A549 (cell line): ENCODE measurements at regions not wholly inside any gene's neighbourhood (a gene's known extent, or its start where the extent isn't known, plus 50 kb on each side); places are given as distances from the start of the nearest gene placed in this dataset.

Experiments used
- ATAC-seq, 2 experiments: fragments of 200-7000 bp in 1 of 2; fragments of >200 bp in 1 of 2; cut with Nextera tagmentation in 1 of 2; cut with Tn5 transposase in 1 of 2; 3 replicates each; pipeline versions ENCODE4 v1.8.0 to v1.9.1; 2018 to 2020; ENCODE audit warnings: mild to moderate bottlenecking in 1 of 2, moderate library complexity in 1 of 2
- CTCF ChIA-PET: fragments of 300-600 bp; sonication (Branson Sonifier 250); formaldehyde crosslinking; extraction: SDS; loops from one replicate; lab custom pipeline; 2021; ENCODE audit warnings: antibody characterized with exemption, inconsistent platforms; lab: Yijun Ruan, JAX
- POLR2A ChIA-PET: fragments of 350-600 bp; formaldehyde crosslinking; extraction: SDS; loops from one replicate; lab custom pipeline; 2021; ENCODE audit warnings: antibody characterized with exemption, inconsistent platforms; lab: Yijun Ruan, JAX
- DNase-seq, 2 experiments: peaks; one replicate each; pipeline versions ENCODE4 v3.0.0 to v3.0.0-alpha.2; 2011 to 2016; ENCODE audit warnings: low read depth in 1 of 2, low spot score in 1 of 2
- FAIRE-seq: peaks from 2 replicates; lab custom pipeline; 2011; peaks lifted over from hg19 to GRCh38; lab: Jason Lieb, UNC
- H3K27ac ChIP-seq, 2 experiments: fragments of >200 bp; sonication (Bioruptor Twin); formaldehyde crosslinking; 3 replicates each; pipeline ENCODE4 v1.5.1; 2016 to 2017
- H3K4me1 ChIP-seq: fragments of >200 bp; sonication (Bioruptor Twin); formaldehyde crosslinking; 3 replicates; pipeline ENCODE4 v1.6.1; 2016
- H3K4me2 ChIP-seq: fragments of >200 bp; sonication (Bioruptor Twin); formaldehyde crosslinking; 3 replicates; pipeline ENCODE4 v1.6.1; 2016
- H3K4me3 ChIP-seq: fragments of >200 bp; sonication (Bioruptor Twin); formaldehyde crosslinking; 3 replicates; pipeline ENCODE4 v1.5.1; 2016
- H3K9me3 ChIP-seq: fragments of >200 bp; sonication (Bioruptor Twin); formaldehyde crosslinking; 3 replicates; pipeline ENCODE4 v1.6.1; 2016
- CBX2 ChIP-seq: fragments of 200-600 bp; sonication (generic); IDR thresholded peaks from 2 replicates; pipeline ENCODE4 v1.6.1; 2016; ENCODE audit warnings: low read depth, mild to moderate bottlenecking, borderline replicate concordance
- CBX8 ChIP-seq: fragments of 200-600 bp; sonication (generic); IDR thresholded peaks from 2 replicates; pipeline ENCODE4 v1.6.1; 2016
- CEBPB ChIP-seq, 2 experiments: fragments of >200 bp in 1 of 2; sonication (Bioruptor Twin) in 1 of 2; formaldehyde crosslinking in 1 of 2; IDR thresholded peaks; 2 replicates each; pipeline ENCODE4 v1.6.1; 2012 to 2016
- CHD2 ChIP-seq: fragments of 150-350 bp; IDR thresholded peaks from 2 replicates; pipeline ENCODE4 v1.6.1; 2014; ENCODE audit warnings: low read length; ENCODE audit not compliant: partially characterized antibody
- EHF ChIP-seq: fragments of 250-450 bp; sonication (Bioruptor Pico); IDR thresholded peaks from 2 replicates; pipeline ENCODE4 v1.5.0; 2020; ENCODE audit warnings: mild to moderate bottlenecking
- EHMT2 ChIP-seq: fragments of 200-600 bp; sonication (generic); IDR thresholded peaks from 2 replicates; pipeline ENCODE4 v1.6.1; 2016; ENCODE audit warnings: antibody characterized with exemption, low read depth, mild to moderate bottlenecking, moderate library complexity
- FOSB ChIP-seq: fragments of 250-450 bp; sonication (Bioruptor Pico); IDR thresholded peaks from 2 replicates; pipeline ENCODE4 v1.5.0; 2020; ENCODE audit warnings: mild to moderate bottlenecking, moderate library complexity
- GATA3 ChIP-seq: IDR thresholded peaks from 2 replicates; pipeline ENCODE4 v1.6.1; 2012; ENCODE audit warnings: borderline replicate concordance
- HEYL ChIP-seq: fragments of 250-450 bp; sonication (Bioruptor Pico); IDR thresholded peaks from 2 replicates; pipeline ENCODE4 v1.8.0; 2021; ENCODE audit warnings: mild to moderate bottlenecking, moderate library complexity
- MAZ ChIP-seq: fragments of 150-350 bp; IDR thresholded peaks from 2 replicates; pipeline ENCODE4 v1.6.1; 2014; ENCODE audit warnings: antibody characterized with exemption, low read depth, low read length, borderline replicate concordance
- NFE2L2 ChIP-seq: fragments of 150-350 bp; conservative IDR thresholded peaks from 2 replicates; pipeline ENCODE4 v1.6.1; 2014; ENCODE audit warnings: low read length
- POLR2AphosphoS2 ChIP-seq: conservative IDR thresholded peaks from 2 replicates; pipeline ENCODE4 v1.6.1; 2012; ENCODE audit warnings: low read length, improper control_type of control experiment, inconsistent platforms
- RCOR1 ChIP-seq: fragments of 150-350 bp; IDR thresholded peaks from 2 replicates; pipeline ENCODE4 v1.6.1; 2014; ENCODE audit warnings: antibody characterized with exemption, low read length, low read depth
- RFX5 ChIP-seq: fragments of 450-650 bp; IDR thresholded peaks from 2 replicates; pipeline ENCODE4 v1.7.1; 2014; ENCODE audit warnings: antibody characterized with exemption, mild to moderate bottlenecking, moderate library complexity
- RNF2 ChIP-seq: fragments of 200-600 bp; sonication (generic); IDR thresholded peaks from 2 replicates; pipeline ENCODE4 v1.6.1; 2016; ENCODE audit warnings: low read depth, mild to moderate bottlenecking, antibody characterized with exemption, moderate library complexity, borderline replicate concordance
- SREBF2 ChIP-seq: fragments of 450-650 bp; IDR thresholded peaks from 2 replicates; pipeline ENCODE4 v1.6.1; 2014; ENCODE audit warnings: mild to moderate bottlenecking, moderate library complexity
- TFCP2L1 ChIP-seq: fragments of 250-450 bp; sonication (Bioruptor Pico); IDR thresholded peaks from 2 replicates; pipeline ENCODE4 v1.5.0; 2021; ENCODE audit warnings: mild to moderate bottlenecking
- ZC3H11A ChIP-seq: fragments of 450-650 bp; IDR thresholded peaks from 2 replicates; pipeline ENCODE4 v1.6.1; 2014; ENCODE audit warnings: antibody characterized with exemption, mild to moderate bottlenecking
- WGBS: methylation state at CpG from one replicate; pipeline ENCODE4 v1.1.6; 2017; ENCODE audit errors: missing lambda C conversion rate; 5-methylcytosine and 5-hydroxymethylcytosine counted together
- TF ChIP-seq, protein P1 (sequence below): fragments of 250-450 bp; sonication (Bioruptor Pico); IDR thresholded peaks from 2 replicates; pipeline ENCODE4 v1.5.0; 2021; ENCODE audit warnings: mild to moderate bottlenecking, moderate library complexity, borderline replicate concordance
- TF ChIP-seq, protein P2 (sequence below): fragments of >200 bp; sonication (Bioruptor Twin); formaldehyde crosslinking; IDR thresholded peaks from 3 replicates; pipeline ENCODE4 v1.5.1; 2016
- TF ChIP-seq, protein P3 (sequence below): fragments of 150-350 bp; IDR thresholded peaks from 2 replicates; pipeline ENCODE4 v1.6.1; 2014; ENCODE audit warnings: low read depth, mild to moderate bottlenecking, low read length
- TF ChIP-seq, protein P4 (sequence below): IDR thresholded peaks from 2 replicates; pipeline ENCODE4 v1.6.1; 2012
- TF ChIP-seq, protein P5 (sequence below): IDR thresholded peaks from 2 replicates; pipeline ENCODE4 v1.6.1; 2012

DNA sequence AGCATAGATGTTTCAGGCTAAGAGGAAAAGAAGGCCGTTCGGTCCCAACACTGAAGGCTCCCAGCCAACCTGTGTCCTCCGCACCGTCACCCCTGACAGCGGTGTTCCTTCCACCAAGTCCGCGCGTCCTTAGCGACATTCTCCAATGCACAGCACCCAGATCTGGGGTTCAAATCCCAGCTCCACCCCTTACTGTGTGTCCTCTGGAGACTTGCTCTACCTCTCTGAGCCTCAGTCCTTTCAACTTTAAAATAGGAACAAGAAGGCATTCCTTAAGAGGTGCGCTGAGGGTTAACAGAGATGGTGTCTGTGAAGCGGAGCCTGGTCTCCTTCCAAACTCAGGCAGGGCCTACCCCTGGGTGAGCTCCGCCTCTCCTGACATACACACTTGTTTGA lies 224.0 kb downstream of the MN1 start:
- H3K4me2 ChIP-seq = no peak overlapping the region
- no peak overlapping the region for H3K27ac ChIP-seq
- POLR2A ChIA-PET = no interaction called here
- H3K9me3 ChIP-seq = peaks cover 2% of the 10 kb centered on the region; the same call in 1 of the 3 replicates
- no peak overlapping the region for H3K4me3 ChIP-seq
- ATAC-seq (no peak), DNase-seq (no peak), FAIRE-seq (no peak)
- 91% methylated on average over 10 of the region's 12 CpGs for WGBS
- no peak for TF ChIP-seq RNF2
- TF ChIP-seq HEYL (CRISPR knock-in tag) = no peak
- no peak for TF ChIP-seq NFE2L2
- no peak for TF ChIP-seq EHF
- no peak for TF ChIP-seq RFX5
- TF ChIP-seq, protein P1, sequence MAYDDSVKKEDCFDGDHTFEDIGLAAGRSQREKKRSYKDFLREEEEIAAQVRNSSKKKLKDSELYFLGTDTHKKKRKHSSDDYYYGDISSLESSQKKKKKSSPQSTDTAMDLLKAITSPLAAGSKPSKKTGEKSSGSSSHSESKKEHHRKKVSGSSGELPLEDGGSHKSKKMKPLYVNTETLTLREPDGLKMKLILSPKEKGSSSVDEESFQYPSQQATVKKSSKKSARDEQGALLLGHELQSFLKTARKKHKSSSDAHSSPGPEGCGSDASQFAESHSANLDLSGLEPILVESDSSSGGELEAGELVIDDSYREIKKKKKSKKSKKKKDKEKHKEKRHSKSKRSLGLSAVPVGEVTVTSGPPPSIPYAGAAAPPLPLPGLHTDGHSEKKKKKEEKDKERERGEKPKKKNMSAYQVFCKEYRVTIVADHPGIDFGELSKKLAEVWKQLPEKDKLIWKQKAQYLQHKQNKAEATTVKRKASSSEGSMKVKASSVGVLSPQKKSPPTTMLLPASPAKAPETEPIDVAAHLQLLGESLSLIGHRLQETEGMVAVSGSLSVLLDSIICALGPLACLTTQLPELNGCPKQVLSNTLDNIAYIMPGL (CRISPR knock-in tag) = no peak
- TF ChIP-seq GATA3 = no peak
- no peak for TF ChIP-seq EHMT2
- TF ChIP-seq, protein P2, sequence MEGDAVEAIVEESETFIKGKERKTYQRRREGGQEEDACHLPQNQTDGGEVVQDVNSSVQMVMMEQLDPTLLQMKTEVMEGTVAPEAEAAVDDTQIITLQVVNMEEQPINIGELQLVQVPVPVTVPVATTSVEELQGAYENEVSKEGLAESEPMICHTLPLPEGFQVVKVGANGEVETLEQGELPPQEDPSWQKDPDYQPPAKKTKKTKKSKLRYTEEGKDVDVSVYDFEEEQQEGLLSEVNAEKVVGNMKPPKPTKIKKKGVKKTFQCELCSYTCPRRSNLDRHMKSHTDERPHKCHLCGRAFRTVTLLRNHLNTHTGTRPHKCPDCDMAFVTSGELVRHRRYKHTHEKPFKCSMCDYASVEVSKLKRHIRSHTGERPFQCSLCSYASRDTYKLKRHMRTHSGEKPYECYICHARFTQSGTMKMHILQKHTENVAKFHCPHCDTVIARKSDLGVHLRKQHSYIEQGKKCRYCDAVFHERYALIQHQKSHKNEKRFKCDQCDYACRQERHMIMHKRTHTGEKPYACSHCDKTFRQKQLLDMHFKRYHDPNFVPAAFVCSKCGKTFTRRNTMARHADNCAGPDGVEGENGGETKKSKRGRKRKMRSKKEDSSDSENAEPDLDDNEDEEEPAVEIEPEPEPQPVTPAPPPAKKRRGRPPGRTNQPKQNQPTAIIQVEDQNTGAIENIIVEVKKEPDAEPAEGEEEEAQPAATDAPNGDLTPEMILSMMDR = no peak
- no peak for TF ChIP-seq TFCP2L1
- TF ChIP-seq CHD2 = no peak
- no peak for TF ChIP-seq CEBPB (IDR thresholded peaks at IDR 0.05)
- TF ChIP-seq POLR2AphosphoS2 = no peak
- no peak for TF ChIP-seq MAZ
- TF ChIP-seq CBX8 = no peak
- TF ChIP-seq FOSB = no peak
- TF ChIP-seq, protein P3, sequence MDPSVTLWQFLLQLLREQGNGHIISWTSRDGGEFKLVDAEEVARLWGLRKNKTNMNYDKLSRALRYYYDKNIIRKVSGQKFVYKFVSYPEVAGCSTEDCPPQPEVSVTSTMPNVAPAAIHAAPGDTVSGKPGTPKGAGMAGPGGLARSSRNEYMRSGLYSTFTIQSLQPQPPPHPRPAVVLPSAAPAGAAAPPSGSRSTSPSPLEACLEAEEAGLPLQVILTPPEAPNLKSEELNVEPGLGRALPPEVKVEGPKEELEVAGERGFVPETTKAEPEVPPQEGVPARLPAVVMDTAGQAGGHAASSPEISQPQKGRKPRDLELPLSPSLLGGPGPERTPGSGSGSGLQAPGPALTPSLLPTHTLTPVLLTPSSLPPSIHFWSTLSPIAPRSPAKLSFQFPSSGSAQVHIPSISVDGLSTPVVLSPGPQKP = no peak
- TF ChIP-seq, protein P4, sequence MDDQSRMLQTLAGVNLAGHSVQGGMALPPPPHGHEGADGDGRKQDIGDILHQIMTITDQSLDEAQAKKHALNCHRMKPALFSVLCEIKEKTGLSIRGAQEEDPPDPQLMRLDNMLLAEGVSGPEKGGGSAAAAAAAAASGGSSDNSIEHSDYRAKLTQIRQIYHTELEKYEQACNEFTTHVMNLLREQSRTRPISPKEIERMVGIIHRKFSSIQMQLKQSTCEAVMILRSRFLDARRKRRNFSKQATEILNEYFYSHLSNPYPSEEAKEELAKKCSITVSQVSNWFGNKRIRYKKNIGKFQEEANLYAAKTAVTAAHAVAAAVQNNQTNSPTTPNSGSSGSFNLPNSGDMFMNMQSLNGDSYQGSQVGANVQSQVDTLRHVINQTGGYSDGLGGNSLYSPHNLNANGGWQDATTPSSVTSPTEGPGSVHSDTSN = no peak
- TF ChIP-seq CBX2 = no peak
- TF ChIP-seq, protein P5, sequence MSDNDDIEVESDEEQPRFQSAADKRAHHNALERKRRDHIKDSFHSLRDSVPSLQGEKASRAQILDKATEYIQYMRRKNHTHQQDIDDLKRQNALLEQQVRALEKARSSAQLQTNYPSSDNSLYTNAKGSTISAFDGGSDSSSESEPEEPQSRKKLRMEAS = no peak
- no peaks in the 10 kb centered on the region for H3K4me1 ChIP-seq
- CTCF ChIA-PET = no interaction called here

DNA sequence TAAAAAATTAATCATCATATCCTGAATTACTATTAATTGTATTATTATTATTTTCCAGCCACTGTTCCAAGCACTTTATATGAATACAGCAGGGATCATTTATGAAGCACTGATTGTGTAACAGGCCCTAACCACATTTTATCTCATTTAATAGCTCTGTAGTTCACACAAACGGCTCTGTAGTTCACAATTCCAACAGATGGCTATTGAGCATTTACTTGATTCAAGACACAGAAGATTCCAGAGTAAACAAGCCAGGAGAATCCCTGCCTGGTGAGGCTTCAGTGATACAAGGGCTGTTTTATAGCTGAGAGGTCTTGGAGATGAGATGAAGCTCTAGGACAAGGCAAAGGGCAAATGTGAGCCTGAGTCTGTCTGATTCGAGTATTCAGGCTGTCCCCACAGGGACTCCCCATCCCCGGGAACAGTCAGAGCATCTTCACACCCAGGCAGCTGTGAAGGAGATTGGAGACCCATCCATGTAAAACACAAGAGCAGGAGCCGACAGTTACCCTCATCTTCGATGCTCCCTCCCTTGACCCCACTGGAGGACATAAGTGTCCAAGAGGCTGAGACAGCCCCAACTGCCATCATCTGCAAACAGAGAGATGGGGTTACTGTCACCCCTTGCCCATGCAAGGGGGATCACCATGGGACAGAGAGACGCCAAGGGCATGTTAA lies 222.5 kb downstream of the MN1 start:
- ATAC-seq = no peak
- ChIA-PET POLR2A (no interaction called here), CTCF (no interaction called here)
- H3K4me2 ChIP-seq = no peak overlapping the region
- H3K9me3 ChIP-seq = no peaks in the 10 kb centered on the region
- no peak overlapping the region for H3K27ac ChIP-seq
- H3K4me1 ChIP-seq = no peaks in the 10 kb centered on the region
- no peak overlapping the region for H3K4me3 ChIP-seq
- FAIRE-seq = no peak
- 58% methylated on average over 5 of the region's 6 CpGs for WGBS
- TF ChIP-seq, protein P5 = no peak
- TF ChIP-seq RCOR1 = no peak
- TF ChIP-seq CBX8 = no peak
- TF ChIP-seq, protein P3 = no peak
- no peak for TF ChIP-seq FOSB
- TF ChIP-seq ZC3H11A = no peak
- no peak for TF ChIP-seq SREBF2
- no peak for DNase-seq
